NCI-H2227 (cell line): ENCODE measurements at regions not wholly inside any gene's neighbourhood (a gene's known extent, or its start where the extent isn't known, plus 50 kb on each side); places are given as distances from the start of the nearest gene placed in this dataset.

Experiments used
- DNase-seq: peaks from one replicate; lab custom pipeline; 2025; ENCODE audit not compliant: unreplicated experiment; lab: John Stamatoyannopoulos, UW

- no peak for DNase-seq
Measured at GRCh38 chr13:39232401-39232980, 194.2 kb downstream of the NHLRC3 start.

- DNase-seq: no peak
Measured at GRCh38 chr13:39232999-39233398, 194.7 kb downstream of the NHLRC3 start.

GRCh38 chr13:39233519-39233918 lies 195.3 kb downstream of the NHLRC3 start:
- DNase-seq: no peak

GRCh38 chr13:39244561-39245230 lies 206.4 kb downstream of the NHLRC3 start:
- DNase-seq: no peak

GRCh38 chr13:39245688-39246087 lies 207.4 kb downstream of the NHLRC3 start:
- DNase-seq: no peak

- no peak for DNase-seq
Measured at GRCh38 chr13:39249982-39250381, 211.7 kb downstream of the NHLRC3 start.

- DNase-seq: no peak
Measured at GRCh38 chr13:39250440-39250839, 212.2 kb downstream of the NHLRC3 start.

GRCh38 chr13:39251340-39251739 lies 213.1 kb downstream of the NHLRC3 start:
- DNase-seq: no peak

GRCh38 chr13:39253774-39254173 lies 215.5 kb downstream of the NHLRC3 start:
- no peak for DNase-seq

- DNase-seq: no peak
Measured at GRCh38 chr13:39254601-39255000, 216.3 kb downstream of the NHLRC3 start.

- DNase-seq: no peak
Measured at GRCh38 chr13:39257642-39258041, 219.4 kb downstream of the NHLRC3 start.

GRCh38 chr13:39259371-39260140 lies 221.3 kb downstream of the NHLRC3 start:
- no peak for DNase-seq

GRCh38 chr13:39263033-39263432 lies 224.8 kb downstream of the NHLRC3 start:
- DNase-seq: peak; percentile 29

GRCh38 chr13:39263531-39263930 lies 225.3 kb downstream of the NHLRC3 start:
- no peak for DNase-seq

GRCh38 chr13:39266426-39266825 lies 228.2 kb downstream of the NHLRC3 start:
- DNase-seq: no peak

- no peak for DNase-seq
Measured at GRCh38 chr13:39268398-39268797, 230.1 kb downstream of the NHLRC3 start.

GRCh38 chr13:39269004-39269403 lies 230.7 kb downstream of the NHLRC3 start:
- no peak for DNase-seq

GRCh38 chr13:39269411-39269810 lies 231.2 kb downstream of the NHLRC3 start:
- no peak for DNase-seq

GRCh38 chr13:39272994-39273393 lies 234.7 kb downstream of the NHLRC3 start:
- no peak for DNase-seq

GRCh38 chr13:39273953-39274738 lies 235.9 kb downstream of the NHLRC3 start:
- DNase-seq: peak; percentile 10

GRCh38 chr13:39274739-39275325 lies 236.6 kb downstream of the NHLRC3 start:
- DNase-seq: no peak
